Neural cell (in vitro differentiated cells): ENCODE measurements at regions not wholly inside any gene's neighbourhood (a gene's known extent, or its start where the extent isn't known, plus 50 kb on each side); places are given as distances from the start of the nearest gene placed in this dataset.

Experiments used
- H2AFZ ChIP-seq: fragments of 200-600, 300-800 bp; sonication (generic), shearing (Covaris generic); 2 replicates; pipeline ENCODE4 v1.6.0; 2014; ENCODE audit warnings: low read depth, mild to moderate bottlenecking, antibody characterized with exemption, low read length, moderate library complexity
- H3F3A ChIP-seq: fragments of 200-600 bp; shearing (Covaris generic); 2 replicates; pipeline ENCODE4 v1.6.1; 2016; ENCODE audit warnings: mild to moderate bottlenecking, moderate library complexity, mixed read lengths, antibody characterized with exemption, low read length; ENCODE audit not compliant: insufficient read depth, poor library complexity, severe bottlenecking
- H3K27ac ChIP-seq: fragments of 200-600, 300-800 bp; sonication (generic), shearing (Covaris generic); 2 replicates; pipeline ENCODE4 v1.5.1; 2014; ENCODE audit warnings: mild to moderate bottlenecking, low read length, moderate library complexity
- H3K27me3 ChIP-seq: fragments of 300-800, 200-600 bp; sonication (generic), shearing (Covaris generic); 2 replicates; pipeline ENCODE4 v1.6.0; 2014; ENCODE audit warnings: mild to moderate bottlenecking, low read depth, low read length, moderate library complexity; ENCODE audit not compliant: insufficient read depth
- H3K36me3 ChIP-seq: fragments of 300-800, 200-600 bp; sonication (generic), shearing (Covaris generic); 2 replicates; pipeline ENCODE4 v1.5.1; 2014; ENCODE audit warnings: mild to moderate bottlenecking, antibody characterized with exemption, low read length, moderate library complexity; ENCODE audit not compliant: insufficient read depth
- H3K4me2 ChIP-seq: fragments of 300-800, 200-600 bp; sonication (generic), shearing (Covaris generic); 2 replicates; pipeline ENCODE4 v1.6.0; 2014; ENCODE audit warnings: mild to moderate bottlenecking, low read length
- H3K4me3 ChIP-seq: fragments of 300-800, 200-600 bp; sonication (generic), shearing (Covaris generic); 2 replicates; pipeline ENCODE4 v1.5.1; 2014; ENCODE audit warnings: mild to moderate bottlenecking, low read length, moderate library complexity
- H3K79me2 ChIP-seq: fragments of 200-600 bp; shearing (Covaris generic); replicated peaks from 2 replicates; pipeline ENCODE4 v1.6.0; 2014; ENCODE audit warnings: mild to moderate bottlenecking, low read length, moderate library complexity; ENCODE audit not compliant: insufficient read depth
- H3K9ac ChIP-seq: fragments of 300-800, 200-600 bp; sonication (generic), shearing (Covaris generic); 2 replicates; pipeline ENCODE4 v1.6.1; 2016; ENCODE audit warnings: mild to moderate bottlenecking, low read length, mixed read lengths
- H3K9me2 ChIP-seq: fragments of 200-600 bp; shearing (Covaris generic); 2 replicates; pipeline ENCODE4 v1.6.1; 2016; ENCODE audit warnings: mild to moderate bottlenecking, low read length, mixed read lengths; ENCODE audit not compliant: insufficient read depth
- H3K9me3 ChIP-seq: fragments of 200-600, 300-800 bp; sonication (generic), shearing (Covaris generic); 2 replicates; pipeline ENCODE4 v1.6.1; 2016; ENCODE audit warnings: mild to moderate bottlenecking, mixed run types, low read length, moderate library complexity, mixed read lengths
- H4K20me1 ChIP-seq: fragments of 200-600 bp; shearing (Covaris generic); 2 replicates; pipeline ENCODE4 v1.6.1; 2016; ENCODE audit warnings: mild to moderate bottlenecking, mixed run types; ENCODE audit not compliant: insufficient read depth
- CTCF ChIP-seq: fragments of 450-650 bp; IDR thresholded peaks from 2 replicates; pipeline ENCODE4 v1.5.1; 2014; ENCODE audit warnings: antibody characterized with exemption, mild to moderate bottlenecking, moderate library complexity; ENCODE audit not compliant: poor library complexity, severe bottlenecking
- EP300 ChIP-seq: fragments of 450-650 bp; conservative IDR thresholded peaks from 2 replicates; pipeline ENCODE4 v1.6.1; 2014; ENCODE audit warnings: antibody characterized with exemption, mild to moderate bottlenecking, moderate library complexity; ENCODE audit not compliant: poor library complexity, severe bottlenecking
- EZH2 ChIP-seq: fragments of 200-600, 300-800 bp; shearing (Covaris generic), sonication (generic); IDR thresholded peaks from 2 replicates; pipeline ENCODE4 v1.6.1; 2014; ENCODE audit warnings: antibody characterized with exemption, low read length, borderline replicate concordance, mild to moderate bottlenecking; ENCODE audit not compliant: insufficient read depth, poor library complexity, severe bottlenecking
- MXI1 ChIP-seq: fragments of 450-650 bp; conservative IDR thresholded peaks from 2 replicates; pipeline ENCODE4 v1.6.1; 2014; ENCODE audit warnings: antibody characterized with exemption, mild to moderate bottlenecking; ENCODE audit not compliant: poor library complexity, severe bottlenecking
- POLR2AphosphoS5 ChIP-seq: IDR thresholded peaks from 2 replicates; pipeline ENCODE4 v1.6.1; 2012
- RAD21 ChIP-seq: fragments of 450-650 bp; conservative IDR thresholded peaks from 2 replicates; pipeline ENCODE4 v1.6.1; 2014; ENCODE audit warnings: antibody characterized with exemption, mild to moderate bottlenecking, moderate library complexity
- REST ChIP-seq: IDR thresholded peaks from 2 replicates; pipeline ENCODE4 v1.6.1; 2012; ENCODE audit warnings: borderline replicate concordance
- SMC3 ChIP-seq: fragments of 450-650 bp; conservative IDR thresholded peaks from 2 replicates; pipeline ENCODE4 v1.6.1; 2014; ENCODE audit warnings: antibody characterized with exemption, mild to moderate bottlenecking, moderate library complexity; ENCODE audit not compliant: poor library complexity
- TAF1 ChIP-seq: IDR thresholded peaks from 2 replicates; pipeline ENCODE4 v1.6.1; 2012; ENCODE audit warnings: low read depth

GRCh38 chr2:191569025-191569424 lies 108.9 kb upstream of the NABP1 start:
- no peaks in the 10 kb centered on the region for H3K36me3 ChIP-seq
- no peak for TF ChIP-seq POLR2AphosphoS5
- TF ChIP-seq RAD21, result no peak
- TF ChIP-seq EZH2, result no peak
- TF ChIP-seq EP300, result no peak
- TF ChIP-seq REST, result no peak
- TF ChIP-seq CTCF, result no peak
- no peak for TF ChIP-seq TAF1
- no peak for TF ChIP-seq MXI1
- no peak for TF ChIP-seq SMC3
- no peak overlapping the region for H2AFZ ChIP-seq
- no peaks in the 10 kb centered on the region for H4K20me1 ChIP-seq
- H3K9ac ChIP-seq, result no peak overlapping the region
- H3K79me2 ChIP-seq, result no peaks in the 10 kb centered on the region
- no peak overlapping the region for H3K27ac ChIP-seq
- no peak overlapping the region for H3K4me3 ChIP-seq
- H3K27me3 ChIP-seq, result no peaks in the 10 kb centered on the region
- H3F3A ChIP-seq, result no peaks in the 10 kb centered on the region
- no peaks in the 10 kb centered on the region for H3K9me3 ChIP-seq
- H3K4me2 ChIP-seq, result no peak overlapping the region
- no peaks in the 10 kb centered on the region for H3K9me2 ChIP-seq

- no peak overlapping the region for H3K4me3 ChIP-seq
- no peak overlapping the region for H3K27ac ChIP-seq
- H3K79me2 ChIP-seq, result no peaks in the 10 kb centered on the region
- H4K20me1 ChIP-seq, result no peaks in the 10 kb centered on the region
- no peaks in the 10 kb centered on the region for H3K9me3 ChIP-seq
- no peaks in the 10 kb centered on the region for H3K9me2 ChIP-seq
- H3K9ac ChIP-seq, result no peak overlapping the region
- no peaks in the 10 kb centered on the region for H3K27me3 ChIP-seq
- TF ChIP-seq CTCF (peak; percentile 52), RAD21 (peak; percentile 55), SMC3 (peak; percentile 42), POLR2AphosphoS5 (no peak)
- no peak overlapping the region for H3K4me2 ChIP-seq
- no peaks in the 10 kb centered on the region for H3K36me3 ChIP-seq
- H2AFZ ChIP-seq, result no peak overlapping the region
- H3F3A ChIP-seq, result no peaks in the 10 kb centered on the region
These were observed 106.7 kb upstream of the NABP1 start for GRCh38 chr2:191571163-191571769.
